ENCODE measurements at regions not wholly inside any gene's neighbourhood (a gene's known extent, or its start where the extent isn't known, plus 50 kb on each side); places are given as distances from the start of the nearest gene placed in this dataset.

- DNase-seq, result no peak
These were observed 392.2 kb upstream of the CFAP20DC start for GRCh38 chr3:59442046-59442445.

GRCh38 chr3:59440285-59441028 is 390.6 kb upstream of the CFAP20DC start:
- DNase-seq, result no peak

- no peak for DNase-seq
These were observed 388.7 kb upstream of the CFAP20DC start for GRCh38 chr3:59438492-59438891.

- no peak for DNase-seq
These were observed 386.5 kb upstream of the CFAP20DC start for GRCh38 chr3:59436164-59436958.

GRCh38 chr3:59433546-59433945 is 383.7 kb upstream of the CFAP20DC start:
- no peak for DNase-seq

GRCh38 chr3:59432665-59433064 is 382.8 kb upstream of the CFAP20DC start:
- no peak for DNase-seq

GRCh38 chr3:59430341-59430740 is 380.5 kb upstream of the CFAP20DC start:
- DNase-seq, result no peak

- DNase-seq, result no peak
These were observed 379.4 kb upstream of the CFAP20DC start for GRCh38 chr3:59429198-59429597.

GRCh38 chr3:59426821-59427565 is 377.2 kb upstream of the CFAP20DC start:
- no peak for DNase-seq

- DNase-seq, result no peak
These were observed 376.1 kb upstream of the CFAP20DC start for GRCh38 chr3:59425942-59426341.

GRCh38 chr3:59425371-59425770 is 375.5 kb upstream of the CFAP20DC start:
- no peak for DNase-seq

- DNase-seq, result no peak
These were observed 374.6 kb upstream of the CFAP20DC start for GRCh38 chr3:59424268-59425010.

GRCh38 chr3:59423707-59424106 is 373.9 kb upstream of the CFAP20DC start:
- no peak for DNase-seq

GRCh38 chr3:59422312-59422711 is 372.5 kb upstream of the CFAP20DC start:
- DNase-seq, result no peak

GRCh38 chr3:59418836-59419235 is 369.0 kb upstream of the CFAP20DC start:
- no peak for DNase-seq

GRCh38 chr3:59412516-59412915 is 362.7 kb upstream of the CFAP20DC start:
- DNase-seq, result no peak

GRCh38 chr3:59411694-59412093 is 361.9 kb upstream of the CFAP20DC start:
- no peak for DNase-seq

GRCh38 chr3:59411186-59411585 is 361.4 kb upstream of the CFAP20DC start:
- no peak for DNase-seq

GRCh38 chr3:59408047-59408624 is 358.3 kb upstream of the CFAP20DC start:
- no peak for DNase-seq

- DNase-seq, result no peak
These were observed 357.6 kb upstream of the CFAP20DC start for GRCh38 chr3:59407425-59407824.

- DNase-seq, result no peak
These were observed 357.1 kb upstream of the CFAP20DC start for GRCh38 chr3:59406943-59407342.

GRCh38 chr3:59404851-59405250 is 355.0 kb upstream of the CFAP20DC start:
- DNase-seq, result no peak
